GM10248 (cell line): ENCODE measurements at regions not wholly inside any gene's neighbourhood (a gene's known extent, or its start where the extent isn't known, plus 50 kb on each side); places are given as distances from the start of the nearest gene placed in this dataset.
"Not testable (repeated sequence)": the region's sequence is repeated elsewhere in the genome, so short reads cannot be mapped to it uniquely, and the experiment has no call there.

Experiments
- CTCF ChIA-PET: fragments of 300-600 bp; sonication (Branson Sonifier 250); formaldehyde crosslinking; extraction: SDS; loops from one replicate; lab custom pipeline; 2021; ENCODE audit warnings: antibody characterized with exemption; lab: Yijun Ruan, JAX
- POLR2A ChIA-PET: fragments of 350-650 bp; sonication (Branson Sonifier 250); formaldehyde crosslinking; extraction: SDS; loops from one replicate; lab custom pipeline; 2020; ENCODE audit warnings: antibody characterized with exemption; lab: Yijun Ruan, JAX
- DNase-seq: peaks from one replicate; pipeline ENCODE4 v3.0.0; 2012; ENCODE audit errors: extremely low spot score
- TF ChIP-seq, protein P1 (sequence below): IDR thresholded peaks from 2 replicates; pipeline ENCODE4 v1.5.1; 2012; ENCODE audit warnings: mild to moderate bottlenecking, low read depth; ENCODE audit errors: extremely low read depth, missing control alignments, control extremely low read depth

DNA sequence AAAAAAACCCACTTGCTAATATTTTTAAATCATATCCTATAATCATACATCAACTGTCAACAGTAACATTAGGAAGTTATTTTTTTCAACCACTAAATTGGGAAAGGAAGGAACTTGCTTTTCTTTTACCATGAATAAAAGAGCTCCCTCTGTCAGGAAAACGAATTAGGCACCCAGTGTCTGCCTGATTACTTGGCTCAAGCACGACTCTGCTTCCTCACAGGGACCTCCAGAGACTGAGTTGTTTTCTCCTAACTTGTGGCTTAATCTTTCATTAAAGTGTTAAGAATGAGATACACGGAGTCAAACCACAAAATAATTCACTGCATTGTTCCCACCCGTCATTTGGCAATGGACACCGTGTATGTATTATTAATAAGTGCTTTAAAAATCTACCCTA is 1405.1 kb upstream of the EYS start:
- no peak for DNase-seq
- ChIA-PET CTCF (no interaction called here), POLR2A (no interaction called here)
- TF ChIP-seq, protein P1, sequence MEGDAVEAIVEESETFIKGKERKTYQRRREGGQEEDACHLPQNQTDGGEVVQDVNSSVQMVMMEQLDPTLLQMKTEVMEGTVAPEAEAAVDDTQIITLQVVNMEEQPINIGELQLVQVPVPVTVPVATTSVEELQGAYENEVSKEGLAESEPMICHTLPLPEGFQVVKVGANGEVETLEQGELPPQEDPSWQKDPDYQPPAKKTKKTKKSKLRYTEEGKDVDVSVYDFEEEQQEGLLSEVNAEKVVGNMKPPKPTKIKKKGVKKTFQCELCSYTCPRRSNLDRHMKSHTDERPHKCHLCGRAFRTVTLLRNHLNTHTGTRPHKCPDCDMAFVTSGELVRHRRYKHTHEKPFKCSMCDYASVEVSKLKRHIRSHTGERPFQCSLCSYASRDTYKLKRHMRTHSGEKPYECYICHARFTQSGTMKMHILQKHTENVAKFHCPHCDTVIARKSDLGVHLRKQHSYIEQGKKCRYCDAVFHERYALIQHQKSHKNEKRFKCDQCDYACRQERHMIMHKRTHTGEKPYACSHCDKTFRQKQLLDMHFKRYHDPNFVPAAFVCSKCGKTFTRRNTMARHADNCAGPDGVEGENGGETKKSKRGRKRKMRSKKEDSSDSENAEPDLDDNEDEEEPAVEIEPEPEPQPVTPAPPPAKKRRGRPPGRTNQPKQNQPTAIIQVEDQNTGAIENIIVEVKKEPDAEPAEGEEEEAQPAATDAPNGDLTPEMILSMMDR, result no peak

DNA sequence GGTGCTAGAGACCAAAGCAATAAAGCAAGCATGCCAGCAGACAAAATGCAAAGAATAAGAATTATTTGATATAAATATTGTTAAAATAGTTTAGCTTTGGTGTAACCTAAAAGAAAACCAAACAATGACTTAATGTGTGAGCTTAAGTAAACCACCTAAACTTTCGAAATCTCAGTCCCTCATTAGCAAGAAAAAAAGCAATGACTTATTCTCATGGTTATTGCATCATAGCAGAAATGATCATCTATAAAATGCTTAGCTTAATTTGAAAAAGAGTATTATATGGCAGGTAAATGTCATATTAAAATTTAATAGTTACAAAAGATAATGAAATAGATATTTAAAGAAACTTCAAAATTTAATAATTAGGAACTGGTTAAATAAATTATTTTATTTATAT is 1395.7 kb upstream of the EYS start:
- DNase-seq, result no peak
- POLR2A ChIA-PET, result no interaction called here

DNA sequence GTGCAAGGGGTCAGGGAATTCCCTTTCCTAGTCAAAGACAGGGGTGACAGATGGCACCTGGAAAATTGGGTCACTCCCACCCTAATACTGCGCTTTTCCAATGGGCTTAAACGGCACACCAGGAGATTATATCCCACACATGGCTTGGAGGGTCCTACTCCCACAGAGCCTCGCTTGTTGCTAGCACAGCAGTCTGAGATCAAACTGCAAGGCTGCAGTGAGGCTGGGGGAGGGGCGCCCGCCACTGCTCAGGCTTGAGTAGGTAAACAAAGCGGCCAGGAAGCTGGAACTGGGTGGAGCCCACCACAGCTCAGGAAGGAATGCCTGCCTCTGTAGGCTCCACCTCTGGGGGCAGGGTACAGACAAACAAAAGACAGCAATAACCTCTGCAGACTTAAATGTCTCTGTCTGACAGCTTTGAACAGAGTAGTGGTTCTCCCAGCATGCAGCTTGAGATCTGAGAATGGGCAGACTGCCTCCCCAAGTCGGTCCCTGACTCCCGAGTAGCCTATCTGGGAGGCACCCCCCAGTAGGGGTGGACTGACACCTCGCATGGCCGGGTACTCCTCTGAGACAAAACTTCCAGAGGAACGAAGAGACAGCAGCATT is 1388.7 kb upstream of the EYS start:
- CTCF ChIA-PET, DNase-seq, POLR2A ChIA-PET: not testable (repeated sequence)

More for the DNA sequence above, 1395.7 kb upstream of the EYS start:
- TF ChIP-seq, protein P1, result no peak
- CTCF ChIA-PET, result no interaction called here

DNA sequence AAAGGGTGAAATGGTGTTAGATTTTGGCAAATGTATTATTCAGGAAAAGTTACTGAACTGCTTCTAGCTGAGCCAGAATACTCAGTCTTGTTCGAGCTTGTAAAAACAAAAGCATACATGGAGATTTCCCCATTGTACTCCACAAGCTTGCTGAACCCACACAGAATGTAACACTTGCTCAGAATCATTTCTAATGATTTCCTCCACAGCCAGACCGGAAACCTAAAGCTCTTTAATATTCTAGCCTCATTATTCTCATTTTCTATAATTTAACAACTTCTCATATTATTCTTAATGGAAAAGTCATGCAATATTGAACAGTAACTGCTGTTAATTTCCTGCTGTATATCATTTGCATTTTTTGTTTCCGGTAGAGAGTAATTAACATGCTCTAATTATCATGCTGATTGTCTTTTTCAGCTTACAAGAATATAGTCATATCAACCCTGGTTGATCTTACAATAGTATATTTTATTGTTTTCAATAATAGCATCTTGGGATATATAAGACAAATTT is 1387.5 kb upstream of the EYS start:
- ChIA-PET CTCF (no interaction called here), POLR2A (no interaction called here)
- no peak for DNase-seq
- TF ChIP-seq, protein P1, result no peak

DNA sequence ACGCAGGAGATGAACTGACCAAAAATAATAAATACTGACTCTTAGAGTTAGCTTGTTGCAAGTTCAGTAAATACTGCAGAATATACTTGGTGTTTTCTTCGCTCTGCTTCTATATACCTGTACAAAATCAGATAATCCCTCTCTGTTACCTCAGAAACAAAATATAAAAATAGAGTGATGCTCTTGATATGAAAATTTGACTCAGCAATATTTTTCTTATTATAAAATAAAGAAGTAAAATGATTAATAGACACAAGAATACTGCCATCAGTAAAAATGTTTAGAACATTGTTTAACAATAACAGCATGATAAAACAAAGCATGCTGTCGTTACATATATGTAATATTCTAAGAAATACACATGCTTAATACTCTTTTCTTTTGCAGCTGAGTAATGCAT is 1366.9 kb upstream of the EYS start:
- CTCF ChIA-PET, result interaction anchor here (1.0 kb wide), 1 partner anchor 43 kb away, joined by 3 read pairs; no protein-coding TSS in a partner anchor
- POLR2A ChIA-PET, result no interaction called here
- TF ChIP-seq, protein P1, result no peak
- DNase-seq, result no peak

DNA sequence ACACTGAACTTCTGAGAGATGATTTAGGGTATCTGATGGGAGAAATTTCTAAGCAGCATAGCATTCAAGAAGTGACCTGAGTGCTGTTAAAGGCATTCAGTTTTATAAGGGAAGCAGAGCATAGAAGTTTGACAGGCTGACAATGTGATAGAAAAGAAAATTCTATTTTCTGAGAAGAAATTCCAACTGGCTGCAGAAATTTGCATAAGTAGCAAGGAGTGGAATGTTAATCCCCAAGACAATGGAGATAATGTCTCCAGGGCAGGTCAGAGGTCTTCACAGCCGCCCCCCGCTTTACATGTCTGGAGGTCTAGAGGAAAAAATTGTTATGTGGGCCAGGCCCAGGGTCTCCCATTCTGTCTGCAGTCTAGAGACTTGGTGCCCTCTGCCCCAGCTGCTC is 1361.8 kb upstream of the EYS start:
- ChIA-PET CTCF (no interaction called here), POLR2A (no interaction called here)
- TF ChIP-seq, protein P1, result no peak
- no peak for DNase-seq

DNA sequence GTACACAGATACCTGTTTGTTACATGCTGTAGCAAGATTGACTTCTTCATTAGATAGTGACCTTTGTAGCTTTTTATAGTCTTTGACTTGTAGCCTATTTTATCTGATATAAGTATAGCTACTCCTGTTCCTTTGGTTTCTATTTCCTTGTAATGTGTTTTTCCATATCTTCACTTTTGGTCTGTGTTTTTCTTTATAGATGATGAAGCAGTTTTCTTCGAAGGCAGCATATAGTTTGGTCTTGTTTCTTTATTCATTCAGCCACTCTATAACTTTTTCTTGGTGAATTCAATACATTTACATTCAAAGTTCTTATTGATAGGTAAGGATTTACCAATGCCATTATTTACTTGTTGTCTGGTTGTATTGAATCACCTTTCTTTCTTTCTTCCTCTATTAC is 1357.3 kb upstream of the EYS start:
- CTCF ChIA-PET, result no interaction called here
- POLR2A ChIA-PET, result no interaction called here
- TF ChIP-seq, protein P1, result no peak
- DNase-seq, result no peak
